GM20000 (cell line): ENCODE measurements at regions not wholly inside any gene's neighbourhood (a gene's known extent, or its start where the extent isn't known, plus 50 kb on each side); places are given as distances from the start of the nearest gene placed in this dataset.

Experiments
- DNase-seq: peaks from one replicate; pipeline ENCODE4 v3.0.0; 2012; ENCODE audit warnings: low spot score
- CTCF ChIP-seq: IDR thresholded peaks from 2 replicates; pipeline ENCODE4 v1.5.1; 2012; ENCODE audit warnings: mild to moderate bottlenecking, control low read depth; ENCODE audit errors: extremely low read depth, missing control alignments

DNA sequence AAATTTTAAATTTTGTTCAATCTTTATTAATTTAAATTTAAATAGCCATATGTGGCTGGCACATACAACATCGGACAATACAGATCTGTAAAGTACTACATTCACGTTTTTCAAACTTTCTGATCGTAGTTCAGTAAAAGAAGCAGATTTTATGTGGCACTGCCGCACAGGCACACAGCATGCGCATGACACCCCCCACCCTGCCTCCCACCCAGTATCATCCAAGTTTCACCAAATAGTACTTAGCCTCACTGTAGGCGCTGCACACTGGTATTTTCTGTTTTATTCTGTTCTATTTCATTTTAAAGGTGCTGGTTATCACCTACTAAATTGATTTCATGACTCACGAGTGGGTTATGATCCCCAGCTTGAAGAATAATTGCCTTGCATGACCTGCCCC lies 159.9 kb downstream of the HIPK3 start:
- no peak for DNase-seq
- TF ChIP-seq CTCF: no peak

GRCh38 chr11:33413301-33413700 lies 156.1 kb downstream of the HIPK3 start:
- TF ChIP-seq CTCF: no peak
- DNase-seq: no peak

DNA sequence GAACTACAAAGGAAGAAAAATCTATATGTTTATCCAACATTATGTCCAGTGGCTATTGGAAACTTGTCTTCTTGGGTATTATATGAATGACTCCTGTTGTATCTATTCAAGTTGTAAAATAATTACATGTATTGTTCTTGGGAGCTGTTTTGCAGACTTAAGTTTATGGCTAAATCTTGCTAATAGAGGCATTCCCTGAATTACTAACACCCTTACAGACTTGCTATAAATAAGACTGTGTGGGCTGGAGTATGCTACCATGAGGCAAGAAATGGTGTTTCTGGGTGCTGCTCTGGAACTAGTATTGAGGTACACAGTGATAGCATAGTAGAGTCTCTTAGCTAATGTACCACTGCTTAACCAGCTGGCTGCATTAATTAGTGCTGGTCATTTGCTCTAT lies 155.1 kb downstream of the HIPK3 start:
- no peak for TF ChIP-seq CTCF
- DNase-seq: no peak

- TF ChIP-seq CTCF: no peak
- DNase-seq: no peak
Measured at GRCh38 chr11:33411751-33412150, 154.6 kb downstream of the HIPK3 start.

- DNase-seq: no peak
- no peak for TF ChIP-seq CTCF
Measured at GRCh38 chr11:33410086-33410765, 153.0 kb downstream of the HIPK3 start.
